T47D (cell line): ENCODE measurements at regions not wholly inside any gene's neighbourhood (a gene's known extent, or its start where the extent isn't known, plus 50 kb on each side); places are given as distances from the start of the nearest gene placed in this dataset.

ENCODE experiments used
- DNase-seq, 2 experiments: peaks; one replicate each; pipeline versions ENCODE4 v3.0.0 to v3.0.0-alpha.2; 2011 to 2012; ENCODE audit warnings: low read depth in 1 of 2, low spot score in 1 of 2
- JUND ChIP-seq: IDR thresholded peaks from 2 replicates; pipeline ENCODE4 v1.6.1; 2012; ENCODE audit warnings: low read depth
- in situ Hi-C: cut with HindIII; loops from 2 replicates; pipeline ENCODE4 v1.10.0; 2016; ENCODE audit warnings: low sequenced_read_pairs, low pct_unique_long_range_greater_than_20kb

- DNase-seq = no peak
- in situ Hi-C loops = no loop called here
- TF ChIP-seq JUND = no peak
Measured at GRCh38 chr7:118046086-118046485, 137.9 kb upstream of the LSM8 start.

DNA sequence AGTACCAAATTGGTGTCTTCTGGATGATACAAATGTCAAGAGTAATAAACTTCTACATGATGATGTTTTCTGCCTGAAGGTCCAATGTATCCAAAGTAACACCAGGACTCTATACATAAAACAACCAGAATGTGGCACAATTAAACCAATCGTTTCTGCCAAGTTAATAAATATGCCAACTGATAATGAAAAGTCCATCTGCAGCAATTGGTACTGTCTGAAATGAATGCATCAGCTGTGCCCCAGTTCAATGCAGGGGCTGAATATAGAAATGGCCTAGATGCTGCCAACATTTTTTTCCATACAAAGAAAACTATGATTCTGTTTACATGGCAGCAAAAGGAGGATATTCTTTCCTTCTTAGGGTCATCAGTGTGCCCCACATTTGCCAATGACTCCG is 137.2 kb upstream of the LSM8 start:
- no peak for DNase-seq
- TF ChIP-seq JUND = no peak
- in situ Hi-C loops = no loop called here

DNA sequence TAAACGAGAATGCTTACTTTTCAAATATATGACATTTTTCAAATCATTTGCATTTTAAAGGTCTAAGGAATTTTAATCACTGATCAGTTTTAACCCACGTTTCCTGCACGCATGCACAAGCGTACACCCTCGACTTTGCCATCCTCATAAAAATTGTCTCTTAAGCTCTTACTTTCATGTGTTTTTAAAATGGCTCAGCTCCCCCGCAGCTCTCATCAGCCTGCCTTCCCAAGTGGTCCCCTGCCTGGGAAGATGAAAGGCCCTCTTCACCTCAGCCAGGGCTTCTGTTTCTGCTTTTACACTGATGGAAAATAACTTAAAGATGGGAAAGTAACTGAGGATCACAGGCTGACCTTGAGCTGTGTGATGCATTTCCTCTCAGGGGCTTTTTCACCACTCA is 131.6 kb upstream of the LSM8 start:
- DNase-seq = no peak
- TF ChIP-seq JUND = no peak
- in situ Hi-C loops = no loop called here

DNA sequence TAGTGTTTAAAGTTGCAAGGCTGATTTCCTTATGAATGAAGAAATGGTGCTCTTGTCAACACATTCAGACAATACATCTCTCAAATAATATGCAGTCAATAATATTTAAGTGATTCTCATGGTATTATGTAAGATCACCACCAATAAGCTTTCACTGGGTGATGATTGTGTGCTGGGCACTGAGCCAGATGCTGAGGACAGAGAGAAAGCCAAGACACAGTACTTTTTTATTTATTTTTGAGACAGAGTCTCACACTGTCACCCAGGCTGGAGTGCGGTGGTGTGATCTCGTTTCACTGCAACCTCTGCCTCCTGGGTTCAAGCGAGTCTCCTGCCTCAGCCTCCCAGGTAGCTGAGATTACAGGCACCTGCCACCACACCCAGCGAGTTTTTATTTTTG is 130.6 kb upstream of the LSM8 start:
- TF ChIP-seq JUND = no peak
- in situ Hi-C loops = no loop called here
- no peak for DNase-seq

DNA sequence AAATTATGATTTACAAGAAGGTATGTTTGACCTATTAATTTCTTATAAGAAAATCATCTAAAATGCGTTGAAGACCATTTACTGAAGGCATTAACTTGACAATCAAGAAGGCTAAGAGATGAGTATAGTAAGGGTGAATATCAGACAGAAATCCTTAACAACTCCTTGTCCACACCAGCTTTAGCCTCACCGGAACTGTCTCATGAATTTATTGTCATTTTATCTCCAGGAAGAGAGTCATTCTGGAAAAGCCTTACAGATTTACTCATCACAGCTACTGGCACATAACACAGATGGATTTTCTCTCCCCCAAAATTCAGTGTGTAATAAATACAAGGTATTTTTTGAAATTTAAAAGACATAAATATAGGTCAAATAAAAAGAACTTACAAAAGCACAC is 129.4 kb upstream of the LSM8 start:
- TF ChIP-seq JUND = no peak
- DNase-seq = no peak
- in situ Hi-C loops = no loop called here

DNA sequence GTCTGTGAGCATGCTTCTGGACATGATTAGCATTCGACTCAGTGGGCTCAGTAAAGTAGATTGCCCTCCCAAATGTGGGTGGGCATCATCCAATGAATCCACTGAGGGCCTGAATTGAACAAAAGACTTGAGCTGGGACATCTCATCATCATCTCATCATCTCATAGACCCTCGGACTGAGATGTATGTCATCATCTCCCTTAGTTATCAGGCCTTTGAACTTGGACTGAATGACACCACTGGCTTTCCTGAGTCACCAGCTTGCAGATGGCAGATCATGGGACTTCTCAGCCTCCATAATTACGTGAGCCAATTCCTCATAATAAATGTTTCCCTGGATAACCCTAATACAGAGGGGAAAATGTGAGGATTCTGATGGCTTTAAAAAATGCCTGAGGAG is 128.3 kb upstream of the LSM8 start:
- DNase-seq = no peak
- in situ Hi-C loops = no loop called here

GRCh38 chr7:118057404-118057803 is 126.6 kb upstream of the LSM8 start:
- in situ Hi-C loops = no loop called here
- no peak for DNase-seq
- TF ChIP-seq JUND = no peak

More for the DNA sequence above, 128.3 kb upstream of the LSM8 start:
- TF ChIP-seq JUND = no peak

- TF ChIP-seq JUND = no peak
- in situ Hi-C loops = no loop called here
- DNase-seq = no peak
Measured at GRCh38 chr7:118059209-118059608, 124.8 kb upstream of the LSM8 start.

GRCh38 chr7:118060692-118061091 is 123.3 kb upstream of the LSM8 start:
- in situ Hi-C loops = no loop called here
- DNase-seq = no peak
- no peak for TF ChIP-seq JUND

DNA sequence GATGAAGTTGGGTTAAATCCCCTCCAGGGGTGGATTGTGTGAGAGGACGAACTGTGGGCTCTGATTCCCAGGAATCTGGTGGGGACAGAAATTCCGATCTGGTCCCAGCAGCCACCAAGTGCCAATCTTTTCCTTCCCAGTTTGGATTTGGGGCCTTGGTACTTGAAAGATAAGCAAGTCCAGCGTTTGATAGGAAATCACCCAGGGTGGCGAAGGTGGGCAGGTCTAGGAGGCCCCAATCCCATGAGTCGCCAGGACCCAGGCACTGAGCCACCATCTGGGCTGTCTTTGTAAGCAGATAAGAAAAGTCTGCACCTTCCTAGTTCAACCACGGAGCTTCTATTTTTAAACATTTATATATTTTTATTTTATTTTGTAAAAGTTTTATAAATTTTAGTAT is 122.6 kb upstream of the LSM8 start:
- TF ChIP-seq JUND = no peak
- no peak for DNase-seq
- in situ Hi-C loops = no loop called here

- TF ChIP-seq JUND = no peak
- in situ Hi-C loops = no loop called here
- no peak for DNase-seq
Measured at GRCh38 chr7:118072893-118073674, 110.9 kb upstream of the LSM8 start.

- TF ChIP-seq JUND = no peak
- in situ Hi-C loops = no loop called here
- no peak for DNase-seq
Measured at GRCh38 chr7:118075936-118076335, 108.0 kb upstream of the LSM8 start.

DNA sequence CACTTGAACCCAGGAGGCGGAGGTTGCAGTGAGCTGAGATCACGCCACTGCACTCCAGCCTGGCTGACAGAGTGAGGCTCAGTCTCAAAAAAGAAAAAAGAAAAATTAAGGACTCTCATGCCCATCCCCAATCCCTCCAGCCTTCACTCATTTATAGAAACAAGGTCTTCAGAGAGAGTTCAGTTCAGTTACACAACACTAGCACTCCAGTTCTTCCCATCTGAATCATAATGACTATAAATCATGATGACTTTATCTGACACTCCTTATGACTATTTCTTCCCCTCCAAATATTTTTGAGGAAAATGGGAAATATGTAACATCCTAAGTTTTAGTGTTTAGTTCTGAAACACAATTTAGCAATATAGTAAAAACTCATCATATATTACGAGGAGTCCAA is 107.4 kb upstream of the LSM8 start:
- no peak for TF ChIP-seq JUND
- DNase-seq = no peak
- in situ Hi-C loops = no loop called here

- in situ Hi-C loops = no loop called here
- TF ChIP-seq JUND = no peak
- no peak for DNase-seq
Measured at GRCh38 chr7:118078015-118078414, 105.9 kb upstream of the LSM8 start.
